ENCODE measurements at regions not wholly inside any gene's neighbourhood (a gene's known extent, or its start where the extent isn't known, plus 50 kb on each side); places are given as distances from the start of the nearest gene placed in this dataset.
"Not testable (repeated sequence)": the region's sequence is repeated elsewhere in the genome, so short reads cannot be mapped to it uniquely, and the experiment has no call there.

- no peak for DNase-seq (ENCODE audit: low read depth in 2 of 2)
These were observed 1533.3 kb downstream of the SLITRK5 start for GRCh38 chr13:89204435-89204834.

GRCh38 chr13:89205856-89206520, 1534.8 kb downstream of the SLITRK5 start:
- no peak for DNase-seq (ENCODE audit: low read depth in 2 of 2)

GRCh38 chr13:89212186-89212585, 1541.0 kb downstream of the SLITRK5 start:
- no peak for DNase-seq (ENCODE audit: low read depth in 2 of 2)

- DNase-seq (ENCODE audit: low read depth in 2 of 2) = no peak
These were observed 1543.0 kb downstream of the SLITRK5 start for GRCh38 chr13:89214185-89214584.

GRCh38 chr13:89215319-89215718, 1544.1 kb downstream of the SLITRK5 start:
- DNase-seq (ENCODE audit: low read depth in 2 of 2) = not testable (repeated sequence)

- DNase-seq (ENCODE audit: low read depth in 2 of 2) = no peak
These were observed 1546.6 kb downstream of the SLITRK5 start for GRCh38 chr13:89217813-89218212.

GRCh38 chr13:89221557-89222158, 1550.5 kb downstream of the SLITRK5 start:
- DNase-seq (ENCODE audit: low read depth in 2 of 2) = no peak

GRCh38 chr13:89227356-89227755, 1556.2 kb downstream of the SLITRK5 start:
- peak in 1 of 2 experiments; percentile 1 for DNase-seq (ENCODE audit: low read depth in 2 of 2)

- DNase-seq (ENCODE audit: low read depth in 2 of 2) = no peak
These were observed 1567.3 kb downstream of the SLITRK5 start for GRCh38 chr13:89238496-89238895.

GRCh38 chr13:89239361-89240127, 1568.4 kb downstream of the SLITRK5 start:
- DNase-seq (ENCODE audit: low read depth in 2 of 2) = no peak

GRCh38 chr13:89255844-89256406, 1584.8 kb downstream of the SLITRK5 start:
- no peak for DNase-seq (ENCODE audit: low read depth in 2 of 2)

GRCh38 chr13:89267734-89268133, 1596.6 kb downstream of the SLITRK5 start:
- no peak for DNase-seq (ENCODE audit: low read depth in 2 of 2)

- DNase-seq (ENCODE audit: low read depth in 2 of 2) = no peak
These were observed 1598.6 kb downstream of the SLITRK5 start for GRCh38 chr13:89269737-89270136.

GRCh38 chr13:89270736-89271135, 1599.6 kb downstream of the SLITRK5 start:
- no peak for DNase-seq (ENCODE audit: low read depth in 2 of 2)

- no peak for DNase-seq (ENCODE audit: low read depth in 2 of 2)
These were observed 1608.2 kb downstream of the SLITRK5 start for GRCh38 chr13:89279374-89279773.

GRCh38 chr13:89281331-89281730, 1610.2 kb downstream of the SLITRK5 start:
- DNase-seq (ENCODE audit: low read depth in 2 of 2) = no peak

- DNase-seq (ENCODE audit: low read depth in 2 of 2) = no peak
These were observed 1611.1 kb downstream of the SLITRK5 start for GRCh38 chr13:89282241-89282640.

GRCh38 chr13:89287381-89287780, 1616.2 kb downstream of the SLITRK5 start:
- no peak for DNase-seq (ENCODE audit: low read depth in 2 of 2)

- DNase-seq (ENCODE audit: low read depth in 2 of 2) = no peak
These were observed 1623.1 kb downstream of the SLITRK5 start for GRCh38 chr13:89294115-89294867.

- no peak for DNase-seq (ENCODE audit: low read depth in 2 of 2)
These were observed 1636.1 kb downstream of the SLITRK5 start for GRCh38 chr13:89307278-89307677.

- no peak for DNase-seq (ENCODE audit: low read depth in 2 of 2)
These were observed 1639.9 kb downstream of the SLITRK5 start for GRCh38 chr13:89310943-89311672.

Data from fibroblast of skin of left quadriceps (primary cell).